Stimulated activated memory B cell treated with anti-CD40 and anti-IgM and Interleukin-4, amounts not matched to agents 10 μg/mL and 1 μg/mL and 100 μg/mL, for 72 hours (primary cell): ENCODE measurements at regions not wholly inside any gene's neighbourhood (a gene's known extent, or its start where the extent isn't known, plus 50 kb on each side); places are given as distances from the start of the nearest gene placed in this dataset.
A peak's percentile ranks its signal among the peaks of the same experiment; 100 is the strongest.

Experiments used
- ATAC-seq: fragments of 150-1000 bp; cut with Tn5 transposase; 2 replicates; pipeline ENCODE4 v1.10.0; 2021
- H3K27ac Mint-ChIP-seq: one replicate; pipeline ENCODE4 v1.8.0; 2022; ENCODE audit warnings: mild to moderate bottlenecking, mixed read lengths
- H3K27me3 Mint-ChIP-seq: one replicate; pipeline ENCODE4 v1.8.0; 2022; ENCODE audit warnings: mixed read lengths
- H3K36me3 Mint-ChIP-seq: one replicate; pipeline ENCODE4 v1.8.0; 2022; ENCODE audit warnings: mixed read lengths
- H3K4me1 Mint-ChIP-seq: one replicate; pipeline ENCODE4 v1.8.0; 2022; ENCODE audit warnings: mixed read lengths
- H3K4me3 Mint-ChIP-seq: one replicate; pipeline ENCODE4 v1.8.0; 2022; ENCODE audit warnings: mild to moderate bottlenecking, moderate library complexity, mixed read lengths
- H3K9me3 Mint-ChIP-seq: one replicate; pipeline ENCODE4 v1.8.0; 2022; ENCODE audit warnings: mixed read lengths

GRCh38 chr1:172916116-172916515, 134.6 kb downstream of the TNFSF18 start:
- Mint-ChIP-seq H3K27ac (no peak overlapping the region), H3K9me3 (peaks cover 9% of the 10 kb centered on the region), H3K4me1 (no peaks in the 10 kb centered on the region), H3K4me3 (no peak overlapping the region), H3K36me3 (peaks cover 13% of the 10 kb centered on the region), H3K27me3 (no peaks in the 10 kb centered on the region)
- ATAC-seq = no peak

GRCh38 chr1:172917972-172918371, 132.8 kb downstream of the TNFSF18 start:
- peaks cover 6% of the 10 kb centered on the region for H3K9me3 Mint-ChIP-seq
- H3K27me3 Mint-ChIP-seq = no peaks in the 10 kb centered on the region
- H3K4me3 Mint-ChIP-seq = no peak overlapping the region
- no peak overlapping the region for H3K27ac Mint-ChIP-seq
- no peaks in the 10 kb centered on the region for H3K4me1 Mint-ChIP-seq
- peaks cover 8% of the 10 kb centered on the region for H3K36me3 Mint-ChIP-seq
- ATAC-seq = no peak

GRCh38 chr1:172918478-172918877, 132.3 kb downstream of the TNFSF18 start:
- Mint-ChIP-seq H3K9me3 (peaks cover 2% of the 10 kb centered on the region), H3K27ac (no peak overlapping the region), H3K4me1 (no peaks in the 10 kb centered on the region), H3K36me3 (peaks cover 3% of the 10 kb centered on the region), H3K4me3 (no peak overlapping the region), H3K27me3 (no peaks in the 10 kb centered on the region)
- ATAC-seq = no peak

- H3K27me3 Mint-ChIP-seq = no peaks in the 10 kb centered on the region
- H3K4me1 Mint-ChIP-seq = no peaks in the 10 kb centered on the region
- H3K27ac Mint-ChIP-seq = no peak overlapping the region
- H3K36me3 Mint-ChIP-seq = no peaks in the 10 kb centered on the region
- H3K9me3 Mint-ChIP-seq = no peaks in the 10 kb centered on the region
- no peak for ATAC-seq
- H3K4me3 Mint-ChIP-seq = no peak overlapping the region
These were observed 124.7 kb downstream of the TNFSF18 start for GRCh38 chr1:172926070-172926469.

GRCh38 chr1:172928412-172928811, 122.3 kb downstream of the TNFSF18 start:
- no peak overlapping the region for H3K4me3 Mint-ChIP-seq
- no peak overlapping the region for H3K27ac Mint-ChIP-seq
- no peak for ATAC-seq
- no peaks in the 10 kb centered on the region for H3K36me3 Mint-ChIP-seq
- peaks cover 5% of the 10 kb centered on the region for H3K4me1 Mint-ChIP-seq
- H3K9me3 Mint-ChIP-seq = no peaks in the 10 kb centered on the region
- H3K27me3 Mint-ChIP-seq = no peaks in the 10 kb centered on the region

- Mint-ChIP-seq H3K4me3 (no peak overlapping the region), H3K27me3 (no peaks in the 10 kb centered on the region), H3K36me3 (no peaks in the 10 kb centered on the region), H3K9me3 (no peaks in the 10 kb centered on the region), H3K4me1 (peaks cover 11% of the 10 kb centered on the region), H3K27ac (no peak overlapping the region)
- ATAC-seq = no peak
These were observed 121.7 kb downstream of the TNFSF18 start for GRCh38 chr1:172929006-172929405.

GRCh38 chr1:172930142-172930541, 120.6 kb downstream of the TNFSF18 start:
- Mint-ChIP-seq H3K4me3 (no peak overlapping the region), H3K27me3 (no peaks in the 10 kb centered on the region), H3K36me3 (no peaks in the 10 kb centered on the region), H3K9me3 (no peaks in the 10 kb centered on the region), H3K27ac (no peak overlapping the region), H3K4me1 (peaks cover 22% of the 10 kb centered on the region)
- ATAC-seq = no peak

- no peak overlapping the region for H3K27ac Mint-ChIP-seq
- H3K36me3 Mint-ChIP-seq = no peaks in the 10 kb centered on the region
- no peak for ATAC-seq
- peaks cover 29% of the 10 kb centered on the region for H3K4me1 Mint-ChIP-seq
- H3K27me3 Mint-ChIP-seq = no peaks in the 10 kb centered on the region
- peaks cover 3% of the 10 kb centered on the region for H3K9me3 Mint-ChIP-seq
- no peak overlapping the region for H3K4me3 Mint-ChIP-seq
These were observed 119.4 kb downstream of the TNFSF18 start for GRCh38 chr1:172931340-172931739.

GRCh38 chr1:172931761-172932160, 119.0 kb downstream of the TNFSF18 start:
- Mint-ChIP-seq H3K4me3 (no peak overlapping the region), H3K4me1 (peaks cover 29% of the 10 kb centered on the region), H3K36me3 (no peaks in the 10 kb centered on the region), H3K27ac (no peak overlapping the region), H3K9me3 (peaks cover 3% of the 10 kb centered on the region), H3K27me3 (no peaks in the 10 kb centered on the region)
- no peak for ATAC-seq

- H3K4me1 Mint-ChIP-seq = peaks cover 29% of the 10 kb centered on the region
- peaks cover 3% of the 10 kb centered on the region for H3K9me3 Mint-ChIP-seq
- H3K27ac Mint-ChIP-seq = no peak overlapping the region
- H3K4me3 Mint-ChIP-seq = no peak overlapping the region
- H3K36me3 Mint-ChIP-seq = no peaks in the 10 kb centered on the region
- ATAC-seq = no peak
- H3K27me3 Mint-ChIP-seq = no peaks in the 10 kb centered on the region
These were observed 117.8 kb downstream of the TNFSF18 start for GRCh38 chr1:172932981-172933380.

GRCh38 chr1:172934417-172934762, 116.4 kb downstream of the TNFSF18 start:
- peak overlapping the region; percentile 9 for H3K27ac Mint-ChIP-seq
- H3K4me3 Mint-ChIP-seq = no peak overlapping the region
- peaks cover 34% of the 10 kb centered on the region for H3K4me1 Mint-ChIP-seq
- H3K36me3 Mint-ChIP-seq = no peaks in the 10 kb centered on the region
- H3K9me3 Mint-ChIP-seq = peaks cover 3% of the 10 kb centered on the region
- no peaks in the 10 kb centered on the region for H3K27me3 Mint-ChIP-seq
- ATAC-seq = no peak

- Mint-ChIP-seq H3K27me3 (no peaks in the 10 kb centered on the region), H3K27ac (no peak overlapping the region), H3K4me1 (peaks cover 40% of the 10 kb centered on the region), H3K36me3 (no peaks in the 10 kb centered on the region), H3K4me3 (no peak overlapping the region), H3K9me3 (peaks cover 3% of the 10 kb centered on the region)
- ATAC-seq = no peak
These were observed 115.6 kb downstream of the TNFSF18 start for GRCh38 chr1:172935062-172935592.

GRCh38 chr1:172936088-172936645, 114.6 kb downstream of the TNFSF18 start:
- H3K36me3 Mint-ChIP-seq = no peaks in the 10 kb centered on the region
- H3K9me3 Mint-ChIP-seq = peaks cover 3% of the 10 kb centered on the region
- H3K4me3 Mint-ChIP-seq = no peak overlapping the region
- H3K27ac Mint-ChIP-seq = no peak overlapping the region
- ATAC-seq = no peak
- H3K27me3 Mint-ChIP-seq = no peaks in the 10 kb centered on the region
- peaks cover 40% of the 10 kb centered on the region for H3K4me1 Mint-ChIP-seq

- peaks cover 32% of the 10 kb centered on the region for H3K4me1 Mint-ChIP-seq
- peaks cover 5% of the 10 kb centered on the region for H3K9me3 Mint-ChIP-seq
- no peaks in the 10 kb centered on the region for H3K36me3 Mint-ChIP-seq
- H3K4me3 Mint-ChIP-seq = no peak overlapping the region
- no peaks in the 10 kb centered on the region for H3K27me3 Mint-ChIP-seq
- ATAC-seq = no peak
- no peak overlapping the region for H3K27ac Mint-ChIP-seq
These were observed 112.1 kb downstream of the TNFSF18 start for GRCh38 chr1:172938681-172939080.

- Mint-ChIP-seq H3K27ac (no peak overlapping the region), H3K27me3 (no peaks in the 10 kb centered on the region), H3K36me3 (no peaks in the 10 kb centered on the region), H3K4me3 (no peak overlapping the region), H3K4me1 (peaks cover 24% of the 10 kb centered on the region), H3K9me3 (peaks cover 5% of the 10 kb centered on the region)
- no peak for ATAC-seq
These were observed 111.3 kb downstream of the TNFSF18 start for GRCh38 chr1:172939475-172939874.

- no peaks in the 10 kb centered on the region for H3K36me3 Mint-ChIP-seq
- H3K4me1 Mint-ChIP-seq = peaks cover 16% of the 10 kb centered on the region
- H3K27me3 Mint-ChIP-seq = no peaks in the 10 kb centered on the region
- no peak for ATAC-seq
- H3K9me3 Mint-ChIP-seq = peaks cover 5% of the 10 kb centered on the region
- no peak overlapping the region for H3K27ac Mint-ChIP-seq
- no peak overlapping the region for H3K4me3 Mint-ChIP-seq
These were observed 110.4 kb downstream of the TNFSF18 start for GRCh38 chr1:172940174-172940855.
